HEK293 (cell line): ENCODE measurements at regions not wholly inside any gene's neighbourhood (a gene's known extent, or its start where the extent isn't known, plus 50 kb on each side); places are given as distances from the start of the nearest gene placed in this dataset.

Experiments used
- GLI2 ChIP-seq: fragments of 450-650 bp; formaldehyde crosslinking; IDR thresholded peaks from 2 replicates; pipeline ENCODE4; 2017; ENCODE audit warnings: missing biosample characterization, missing genetic modification characterization, low read depth, borderline replicate concordance
- ZNF292 ChIP-seq: fragments of 450-650 bp; formaldehyde crosslinking; IDR thresholded peaks from 2 replicates; pipeline ENCODE4 v1.5.1; 2016; ENCODE audit warnings: low read depth, missing biosample characterization, missing genetic modification characterization, borderline replicate concordance
- TF ChIP-seq, protein P1 (sequence below): fragments of 450-650 bp; formaldehyde crosslinking; IDR thresholded peaks from 2 replicates; pipeline ENCODE4 v1.5.1; 2016; ENCODE audit warnings: missing biosample characterization, missing genetic modification characterization

DNA sequence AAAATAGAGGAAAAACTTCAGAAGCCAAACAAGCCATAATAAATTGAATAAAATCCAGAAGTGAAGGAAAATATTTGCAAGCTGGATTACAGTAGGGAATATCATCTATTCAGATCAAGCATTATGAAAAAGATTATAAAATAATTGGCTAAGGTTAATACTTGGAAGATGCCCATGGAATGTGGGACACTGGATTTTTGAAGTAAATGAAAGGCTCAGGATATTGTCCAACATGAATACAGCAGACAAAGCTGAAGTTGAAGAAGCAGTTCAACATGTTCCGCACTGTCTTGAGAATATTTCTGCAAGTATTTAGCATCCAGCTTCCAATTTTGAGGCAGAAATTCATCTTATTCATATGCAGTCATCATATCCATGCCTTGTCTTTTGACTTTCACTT lies 1278.4 kb upstream of the GJE1 start:
- TF ChIP-seq ZNF292 = no peak
- no peak for TF ChIP-seq GLI2 (tag by site-specific recombination)
- TF ChIP-seq, protein P1, sequence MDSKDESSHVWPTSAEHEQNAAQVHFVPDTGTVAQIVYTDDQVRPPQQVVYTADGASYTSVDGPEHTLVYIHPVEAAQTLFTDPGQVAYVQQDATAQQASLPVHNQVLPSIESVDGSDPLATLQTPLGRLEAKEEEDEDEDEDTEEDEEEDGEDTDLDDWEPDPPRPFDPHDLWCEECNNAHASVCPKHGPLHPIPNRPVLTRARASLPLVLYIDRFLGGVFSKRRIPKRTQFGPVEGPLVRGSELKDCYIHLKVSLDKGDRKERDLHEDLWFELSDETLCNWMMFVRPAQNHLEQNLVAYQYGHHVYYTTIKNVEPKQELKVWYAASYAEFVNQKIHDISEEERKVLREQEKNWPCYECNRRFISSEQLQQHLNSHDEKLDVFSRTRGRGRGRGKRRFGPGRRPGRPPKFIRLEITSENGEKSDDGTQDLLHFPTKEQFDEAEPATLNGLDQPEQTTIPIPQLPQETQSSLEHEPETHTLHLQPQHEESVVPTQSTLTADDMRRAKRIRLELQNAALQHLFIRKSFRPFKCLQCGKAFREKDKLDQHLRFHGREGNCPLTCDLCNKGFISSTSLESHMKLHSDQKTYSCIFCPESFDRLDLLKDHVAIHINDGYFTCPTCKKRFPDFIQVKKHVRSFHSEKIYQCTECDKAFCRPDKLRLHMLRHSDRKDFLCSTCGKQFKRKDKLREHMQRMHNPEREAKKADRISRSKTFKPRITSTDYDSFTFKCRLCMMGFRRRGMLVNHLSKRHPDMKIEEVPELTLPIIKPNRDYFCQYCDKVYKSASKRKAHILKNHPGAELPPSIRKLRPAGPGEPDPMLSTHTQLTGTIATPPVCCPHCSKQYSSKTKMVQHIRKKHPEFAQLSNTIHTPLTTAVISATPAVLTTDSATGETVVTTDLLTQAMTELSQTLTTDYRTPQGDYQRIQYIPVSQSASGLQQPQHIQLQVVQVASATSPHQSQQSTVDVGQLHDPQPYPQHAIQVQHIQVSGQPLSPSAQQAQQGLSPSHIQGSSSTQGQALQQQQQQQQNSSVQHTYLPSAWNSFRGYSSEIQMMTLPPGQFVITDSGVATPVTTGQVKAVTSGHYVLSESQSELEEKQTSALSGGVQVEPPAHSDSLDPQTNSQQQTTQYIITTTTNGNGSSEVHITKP = no peak
